MM.1S (cell line): ENCODE measurements at regions not wholly inside any gene's neighbourhood (a gene's known extent, or its start where the extent isn't known, plus 50 kb on each side); places are given as distances from the start of the nearest gene placed in this dataset.

Experiments
- DNase-seq: peaks from one replicate; pipeline ENCODE4 v3.0.0-alpha.2; 2015
- H2AFZ ChIP-seq: fragments of 300-600 bp; sonication (generic); 2 replicates; pipeline ENCODE4 v1.6.0; 2016; ENCODE audit warnings: antibody characterized with exemption, low read length
- H3F3A ChIP-seq: fragments of 300-600 bp; sonication (generic); 2 replicates; pipeline ENCODE4 v1.6.1; 2016; ENCODE audit warnings: mild to moderate bottlenecking, antibody characterized with exemption, low read length, moderate library complexity, mixed read lengths; ENCODE audit not compliant: insufficient read depth
- H3K27ac ChIP-seq: fragments of 300-600 bp; sonication (generic); 2 replicates; pipeline ENCODE4 v1.5.1; 2016; ENCODE audit warnings: mild to moderate bottlenecking, low read length
- H3K27me3 ChIP-seq: fragments of 300-600 bp; sonication (generic); replicated peaks from 2 replicates; pipeline ENCODE4 v1.6.0; 2016; ENCODE audit warnings: low read length; ENCODE audit not compliant: insufficient read depth
- H3K36me3 ChIP-seq: fragments of 300-600 bp; sonication (generic); replicated peaks from 2 replicates; pipeline ENCODE4 v1.6.1; 2016; ENCODE audit warnings: mild to moderate bottlenecking, low read length, mixed read lengths; ENCODE audit not compliant: insufficient read depth
- H3K4me1 ChIP-seq: fragments of 300-600 bp; sonication (generic); 2 replicates; pipeline ENCODE4 v1.6.1; 2016; ENCODE audit warnings: low read length, mixed read lengths
- H3K4me2 ChIP-seq: fragments of 300-600 bp; sonication (generic); 2 replicates; pipeline ENCODE4 v1.6.0; 2016; ENCODE audit warnings: low read depth, low read length
- H3K4me3 ChIP-seq: fragments of 300-600 bp; sonication (generic); 2 replicates; pipeline ENCODE4 v1.5.1; 2016; ENCODE audit warnings: low read length, mixed read lengths
- H3K79me2 ChIP-seq: fragments of 300-600 bp; sonication (generic); 2 replicates; pipeline ENCODE4 v1.6.1; 2016; ENCODE audit warnings: mixed run types, low read length, mixed read lengths
- H3K9ac ChIP-seq: fragments of 300-600 bp; sonication (generic); 2 replicates; pipeline ENCODE4 v1.6.1; 2016; ENCODE audit warnings: low read length, mixed read lengths
- H3K9me2 ChIP-seq: fragments of 300-600 bp; sonication (generic); replicated peaks from 2 replicates; pipeline ENCODE4 v1.6.1; 2016; ENCODE audit warnings: mild to moderate bottlenecking, low read length, mixed read lengths; ENCODE audit not compliant: insufficient read depth
- H3K9me3 ChIP-seq: fragments of 300-600 bp; sonication (generic); replicated peaks from 2 replicates; pipeline ENCODE4 v1.6.1; 2016; ENCODE audit warnings: mild to moderate bottlenecking, low read length, mixed read lengths; ENCODE audit not compliant: insufficient read depth
- H4K20me1 ChIP-seq: fragments of 300-600 bp; sonication (generic); 2 replicates; pipeline ENCODE4 v1.6.1; 2016; ENCODE audit warnings: mild to moderate bottlenecking, low read length, moderate library complexity, mixed read lengths; ENCODE audit not compliant: insufficient read depth
- CTCF ChIP-seq: fragments of 300-600 bp; sonication (generic); IDR thresholded peaks from 2 replicates; pipeline ENCODE4 v1.5.1; 2016; ENCODE audit warnings: antibody characterized with exemption, low read length, mixed read lengths
- EZH2 ChIP-seq: fragments of 300-600 bp; sonication (generic); optimal IDR thresholded peaks from 2 replicates; pipeline ENCODE3; 2017; ENCODE audit warnings: low read depth, mild to moderate bottlenecking, antibody characterized with exemption, low read length, mixed read lengths
- EZH2phosphoT487 ChIP-seq: fragments of 300-600 bp; sonication (generic); IDR thresholded peaks from 2 replicates; pipeline ENCODE4 v1.6.1; 2018; ENCODE audit warnings: antibody characterized with exemption, low read length

DNA sequence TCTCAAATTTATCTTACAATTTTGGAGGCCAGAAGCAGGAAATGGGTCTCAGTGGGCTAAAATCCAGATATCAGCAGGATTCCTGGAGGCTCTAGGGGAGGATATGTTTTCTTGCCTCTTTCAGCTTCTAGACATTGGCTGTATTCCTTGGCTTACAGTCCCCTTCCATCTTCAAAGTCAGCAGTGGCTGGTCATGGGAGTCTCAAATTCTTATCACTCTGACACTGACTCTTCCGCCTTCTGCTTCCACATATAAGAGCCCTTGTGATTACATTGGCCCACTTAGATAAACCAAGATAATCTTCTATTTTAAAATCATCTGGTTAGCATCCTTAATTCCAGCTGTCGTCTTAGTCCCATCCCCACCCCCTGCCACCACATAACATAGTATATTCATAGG, 113.0 kb downstream of the PCDH7 start:
- Histone ChIP-seq H4K20me1 (no peaks in the 10 kb centered on the region), H3K79me2 (no peaks in the 10 kb centered on the region), H3K9ac (no peak overlapping the region), H2AFZ (no peak overlapping the region), H3K27ac (no peak overlapping the region), H3K27me3 (no peaks in the 10 kb centered on the region), H3K4me2 (no peak overlapping the region), H3K9me2 (no peaks in the 10 kb centered on the region), H3K9me3 (no peaks in the 10 kb centered on the region), H3K4me3 (no peak overlapping the region), H3K4me1 (no peaks in the 10 kb centered on the region), H3K36me3 (no peaks in the 10 kb centered on the region), H3F3A (no peaks in the 10 kb centered on the region)
- DNase-seq: no peak
- no peak for TF ChIP-seq CTCF
- TF ChIP-seq EZH2phosphoT487: no peak
- TF ChIP-seq EZH2: no peak

- Histone ChIP-seq H3K27ac (no peak overlapping the region), H3K9me3 (no peaks in the 10 kb centered on the region), H4K20me1 (no peaks in the 10 kb centered on the region), H3K9ac (no peak overlapping the region), H3K36me3 (no peaks in the 10 kb centered on the region), H3K79me2 (no peaks in the 10 kb centered on the region), H3K9me2 (no peaks in the 10 kb centered on the region), H3K4me1 (no peaks in the 10 kb centered on the region), H3K4me3 (no peak overlapping the region), H2AFZ (no peak overlapping the region), H3F3A (no peaks in the 10 kb centered on the region), H3K4me2 (no peak overlapping the region), H3K27me3 (no peaks in the 10 kb centered on the region)
- TF ChIP-seq CTCF (no peak), EZH2 (no peak), EZH2phosphoT487 (no peak)
- DNase-seq: no peak
Observed at GRCh38 chr4:30835044-30835443, 114.9 kb downstream of the PCDH7 start.

GRCh38 chr4:30836231-30836630, 116.1 kb downstream of the PCDH7 start:
- no peak overlapping the region for H2AFZ ChIP-seq
- no peak overlapping the region for H3K4me2 ChIP-seq
- no peaks in the 10 kb centered on the region for H3F3A ChIP-seq
- H3K9me3 ChIP-seq: no peaks in the 10 kb centered on the region
- no peaks in the 10 kb centered on the region for H3K27me3 ChIP-seq
- no peaks in the 10 kb centered on the region for H3K36me3 ChIP-seq
- no peaks in the 10 kb centered on the region for H4K20me1 ChIP-seq
- no peak overlapping the region for H3K4me3 ChIP-seq
- H3K4me1 ChIP-seq: no peaks in the 10 kb centered on the region
- no peak overlapping the region for H3K9ac ChIP-seq
- DNase-seq: no peak
- H3K79me2 ChIP-seq: no peaks in the 10 kb centered on the region
- TF ChIP-seq EZH2phosphoT487 (no peak), EZH2 (no peak), CTCF (no peak)
- H3K9me2 ChIP-seq: no peaks in the 10 kb centered on the region
- no peak overlapping the region for H3K27ac ChIP-seq
